Heart left ventricle (tissue), 16 donors: ENCODE measurements at regions not wholly inside any gene's neighbourhood (a gene's known extent, or its start where the extent isn't known, plus 50 kb on each side); places are given as distances from the start of the nearest gene placed in this dataset.

ENCODE experiments used
- ATAC-seq, 4 donors: fragments of 200-7000 bp; cut with Tn5 transposase; one replicate each; pipeline ENCODE4 v1.9.1; 2020 to 2022; ENCODE audit warnings: moderate library complexity in 4 of 4, mild to moderate bottlenecking in 3 of 4, moderate number of reproducible peaks in 1 of 4
- DNase-seq, 5 donors: peaks; one replicate each; pipeline ENCODE4 v3.0.0-alpha.2; 2020
- H3K27ac ChIP-seq, 12 donors: fragments of 200-600 bp; sonication (generic) in 4 of 12; one replicate each; pipeline versions ENCODE4 v1.5.0 to v1.8.0; 2016 to 2022; ENCODE audit warnings: mild to moderate bottlenecking in 2 of 12
- H3K27me3 ChIP-seq, 9 donors: fragments of 200-600 bp; sonication (generic) in 2 of 9; one replicate each; pipeline versions ENCODE4 v1.5.1 to v1.8.0; 2016 to 2022; ENCODE audit warnings: mild to moderate bottlenecking in 3 of 9
- H3K36me3 ChIP-seq, 9 donors: fragments of 200-600 bp; sonication (generic) in 2 of 9; one replicate each; pipeline versions ENCODE4 v1.5.0 to v1.8.0; 2018 to 2022; ENCODE audit warnings: mild to moderate bottlenecking in 2 of 9
- H3K4me1 ChIP-seq, 12 donors: fragments of 200-600 bp; sonication (generic) in 4 of 12; one replicate each; pipeline versions ENCODE4 v1.5.0 to v1.8.0; 2016 to 2022; ENCODE audit warnings: mild to moderate bottlenecking in 3 of 12
- H3K4me3 ChIP-seq, 12 donors: fragments of 200-600 bp; sonication (generic) in 4 of 12; one replicate each; pipeline versions ENCODE4 v1.5.0 to v1.8.0; 2017 to 2022; ENCODE audit warnings: mild to moderate bottlenecking in 9 of 12, moderate library complexity in 4 of 12
- H3K9me3 ChIP-seq, 12 donors: fragments of 200-600 bp; sonication (generic) in 4 of 12; one replicate each; pipeline versions ENCODE4 v1.5.0 to v1.8.0; 2016 to 2022; ENCODE audit warnings: mild to moderate bottlenecking in 1 of 12
- POLR2A ChIP-seq, 2 donors: fragments of 450-650 bp; IDR thresholded peaks; one replicate each; pipeline ENCODE4 v1.6.1; 2017; ENCODE audit warnings: antibody characterized with exemption in 2 of 2, mild to moderate bottlenecking in 2 of 2, moderate library complexity in 2 of 2
- WGBS, 4 donors: extraction: QIAGEN DNeasy Blood & Tissue Kit in 2 of 4; methylation state at CpG; one replicate each; pipeline versions ENCODE4 v1.1.5 to v1.1.7; 2013 to 2018; 5-methylcytosine and 5-hydroxymethylcytosine counted together
- intact Hi-C, 10 donors: fragments of 100-400 bp; cut with DNase I; formaldehyde crosslinking; loops; one replicate each; pipeline versions ENCODE4 v1.11.1 to v1.14.2; 2022
- TF ChIP-seq, protein P1 (sequence below), 12 donors: fragments of 200-600 bp; sonication (generic) in 4 of 12; IDR thresholded peaks; one replicate each; pipeline versions ENCODE4 v1.5.0 to v1.8.0; 2018 to 2022; ENCODE audit warnings: antibody characterized with exemption in 12 of 12, mild to moderate bottlenecking in 5 of 12
- donor health status: ischemic (EF 13 %, LVEDD 7.1; RV severe dilation, severe dysfunction).
- donor health status: healthy with polysubstance abuse.
- donor health status: DM: no; HTN: yes; CAD: no.
- donor health status: DM: no; HTN: no; CAD: no.
- donor health status: ischemic (EF 25% LVEDD 6.9; RV normal size, moderate dysfunction).
- donor health status: ischemic (EF 25% LVEDD 5.7; RV mildly dilated, moderate dysfunction).
- donor health status: healthy.
- donor health status: DM: yes; HTN: yes; CAD: no.
- donor health status: ischemic (EF 35%, LVEDD 5.7; RV mildly dilated, moderate dysfunction).
- donor health status: nonischemic (EF 11% LVEDD 7.7; RV severe dilation, severe dysfunction).
- donor health status: DM: yes; HTN: yes; CAD: no.
- donor health status: PGD.
- donor health status: ischemic (EF 29% LVEDD 5.4; RV normal size, mild dysfunction).
- donor health status: nonischemic (EF 23%, LVEDD 6.1; RV moderate dilation, normal function).

DNA sequence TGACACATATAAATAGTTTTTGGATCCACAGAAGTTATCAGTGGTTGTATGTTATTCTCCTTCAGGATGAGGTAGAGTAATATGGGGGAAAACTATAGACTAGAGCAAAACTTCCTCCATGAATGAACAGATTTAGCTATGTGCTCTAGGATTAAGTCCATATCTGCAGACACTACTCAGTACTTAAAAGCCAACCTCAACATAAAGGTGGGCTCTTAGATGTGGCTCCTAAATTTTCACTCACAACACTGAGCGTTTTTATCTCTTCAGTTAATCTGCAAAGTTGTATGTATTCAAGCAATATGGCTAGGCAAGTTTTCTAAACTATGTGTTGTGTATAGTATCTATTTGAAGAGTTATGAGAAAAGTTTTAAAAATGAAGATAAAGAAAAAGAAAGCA is 147.0 kb upstream of the SLITRK3 start:
- no peak overlapping the region for H3K4me3 ChIP-seq
- 78 to 90% (median 87%) methylated on average over 1 of the region's 1 CpG for WGBS, 4 donors
- no peaks in the 10 kb centered on the region for H3K27me3 ChIP-seq
- intact Hi-C loops: no loop called here
- H3K27ac ChIP-seq: no peak overlapping the region
- no peak for ATAC-seq
- no peaks in the 10 kb centered on the region for H3K9me3 ChIP-seq
- DNase-seq: no peak
- H3K4me1 ChIP-seq: no peaks in the 10 kb centered on the region
- no peaks in the 10 kb centered on the region for H3K36me3 ChIP-seq
- TF ChIP-seq, protein P1, sequence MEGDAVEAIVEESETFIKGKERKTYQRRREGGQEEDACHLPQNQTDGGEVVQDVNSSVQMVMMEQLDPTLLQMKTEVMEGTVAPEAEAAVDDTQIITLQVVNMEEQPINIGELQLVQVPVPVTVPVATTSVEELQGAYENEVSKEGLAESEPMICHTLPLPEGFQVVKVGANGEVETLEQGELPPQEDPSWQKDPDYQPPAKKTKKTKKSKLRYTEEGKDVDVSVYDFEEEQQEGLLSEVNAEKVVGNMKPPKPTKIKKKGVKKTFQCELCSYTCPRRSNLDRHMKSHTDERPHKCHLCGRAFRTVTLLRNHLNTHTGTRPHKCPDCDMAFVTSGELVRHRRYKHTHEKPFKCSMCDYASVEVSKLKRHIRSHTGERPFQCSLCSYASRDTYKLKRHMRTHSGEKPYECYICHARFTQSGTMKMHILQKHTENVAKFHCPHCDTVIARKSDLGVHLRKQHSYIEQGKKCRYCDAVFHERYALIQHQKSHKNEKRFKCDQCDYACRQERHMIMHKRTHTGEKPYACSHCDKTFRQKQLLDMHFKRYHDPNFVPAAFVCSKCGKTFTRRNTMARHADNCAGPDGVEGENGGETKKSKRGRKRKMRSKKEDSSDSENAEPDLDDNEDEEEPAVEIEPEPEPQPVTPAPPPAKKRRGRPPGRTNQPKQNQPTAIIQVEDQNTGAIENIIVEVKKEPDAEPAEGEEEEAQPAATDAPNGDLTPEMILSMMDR (IDR thresholded peaks at IDR 0.05): no peak
- TF ChIP-seq POLR2A (IDR thresholded peaks at IDR 0.05): no peak

DNA sequence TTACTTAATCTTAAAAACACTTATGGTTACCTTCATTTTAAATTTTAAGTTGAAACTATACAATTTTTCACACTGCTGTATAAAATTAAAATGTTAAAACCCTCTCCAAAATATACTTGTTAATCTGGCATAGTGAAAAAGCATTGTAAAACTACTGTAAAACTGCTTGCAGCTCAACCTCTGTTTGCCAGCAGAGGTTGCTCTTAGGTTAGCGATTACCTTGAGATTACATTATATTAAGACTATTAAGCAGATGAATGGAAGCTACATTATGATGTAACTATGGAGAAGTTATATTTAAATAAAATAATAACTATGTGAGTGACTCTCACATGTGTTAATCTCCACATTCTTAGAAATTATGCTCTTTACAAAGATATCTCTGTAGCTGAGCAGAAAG is 143.6 kb upstream of the SLITRK3 start:
- no peak for ATAC-seq
- H3K4me3 ChIP-seq: no peak overlapping the region
- no peak overlapping the region for H3K27ac ChIP-seq
- intact Hi-C loops: no loop called here
- no peak for TF ChIP-seq POLR2A (IDR thresholded peaks at IDR 0.05)
- TF ChIP-seq, protein P1 (IDR thresholded peaks at IDR 0.05): peak in 3 of 12 donors; percentile 7 to 24 (median 18)
- 46 to 74% (median 56%) methylated on average over 1 of the region's 1 CpG for WGBS, 4 donors
- DNase-seq: no peak
- H3K27me3 ChIP-seq: no peaks in the 10 kb centered on the region
- no peaks in the 10 kb centered on the region for H3K4me1 ChIP-seq
- H3K36me3 ChIP-seq: no peaks in the 10 kb centered on the region
- no peaks in the 10 kb centered on the region for H3K9me3 ChIP-seq

DNA sequence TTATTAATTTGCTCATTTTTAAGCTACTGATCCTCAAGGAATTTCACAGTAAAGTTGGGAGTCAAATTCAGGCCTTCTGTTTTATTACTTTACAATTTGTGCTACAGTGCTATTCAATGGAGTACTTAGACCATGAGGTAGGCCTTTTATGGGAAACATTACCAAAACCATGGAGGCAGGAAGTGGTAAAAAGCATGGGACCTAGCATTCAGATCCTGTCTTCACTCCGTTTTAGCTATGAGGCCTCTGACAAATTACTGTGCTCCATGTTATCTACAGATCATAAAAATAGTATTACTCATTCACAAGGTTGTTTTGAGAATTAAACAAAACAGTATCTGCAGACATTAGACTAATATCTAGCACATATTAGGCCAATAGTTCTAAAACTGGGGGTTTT is 140.6 kb upstream of the SLITRK3 start:
- ATAC-seq (no peak), DNase-seq (no peak)
- WGBS, 4 donors: 20 to 55% (median 35%) methylated on average over 1 of the region's 1 CpG
- Histone ChIP-seq H3K27ac (no peak overlapping the region), H3K4me3 (no peak overlapping the region), H3K27me3 (no peaks in the 10 kb centered on the region), H3K9me3 (no peaks in the 10 kb centered on the region), H3K36me3 (no peaks in the 10 kb centered on the region), H3K4me1 (no peaks in the 10 kb centered on the region)
- intact Hi-C loops: no loop called here
- TF ChIP-seq POLR2A (IDR thresholded peaks at IDR 0.05): no peak
- TF ChIP-seq, protein P1 (IDR thresholded peaks at IDR 0.05): no peak
